ENCODE measurements at regions not wholly inside any gene's neighbourhood (a gene's known extent, or its start where the extent isn't known, plus 50 kb on each side); places are given as distances from the start of the nearest gene placed in this dataset.

- no peak for DNase-seq
Observed at GRCh38 chr1:224505454-224506093, 71.0 kb upstream of the WDR26 start.

GRCh38 chr1:224506141-224506814 lies 71.7 kb upstream of the WDR26 start:
- no peak for DNase-seq

DNA sequence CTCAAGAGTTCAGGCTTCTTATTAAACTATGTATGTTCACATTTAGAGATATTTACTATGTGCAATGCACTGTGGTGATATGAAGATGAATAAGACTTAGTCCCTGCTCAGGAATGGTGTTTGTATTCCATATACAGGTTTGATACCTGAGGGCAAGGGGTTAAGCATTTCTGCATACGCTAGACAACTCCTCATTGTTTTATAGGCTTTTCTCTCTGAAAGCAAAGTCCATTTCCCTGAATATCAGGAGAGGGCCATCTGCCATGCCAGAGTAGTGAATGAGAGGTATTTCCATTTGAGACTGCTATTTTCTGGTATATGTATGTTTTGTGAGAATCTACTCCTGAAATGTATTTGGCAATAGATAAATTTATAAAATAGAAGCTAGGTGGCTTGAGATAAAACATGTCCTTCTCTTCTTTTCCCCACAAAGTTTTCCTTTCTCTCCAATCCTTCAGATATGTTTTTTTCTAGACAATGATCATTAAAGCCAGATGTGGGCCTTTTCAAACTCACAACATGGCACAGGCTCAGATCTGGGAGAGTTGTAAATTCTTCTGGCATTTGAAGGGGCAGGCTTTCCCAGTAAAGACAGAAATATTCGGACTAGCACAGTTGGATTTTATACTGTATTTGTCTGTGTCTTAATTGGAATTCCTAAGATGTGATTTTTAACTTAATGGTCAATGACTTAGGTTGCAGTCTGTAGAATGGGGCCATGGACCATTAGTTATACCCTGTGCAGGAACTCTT lies 73.3 kb upstream of the WDR26 start:
- no peak for DNase-seq

GRCh38 chr1:224509907-224510306 lies 75.3 kb upstream of the WDR26 start:
- no peak for DNase-seq

GRCh38 chr1:224510880-224511645 lies 76.5 kb upstream of the WDR26 start:
- no peak for DNase-seq

DNA sequence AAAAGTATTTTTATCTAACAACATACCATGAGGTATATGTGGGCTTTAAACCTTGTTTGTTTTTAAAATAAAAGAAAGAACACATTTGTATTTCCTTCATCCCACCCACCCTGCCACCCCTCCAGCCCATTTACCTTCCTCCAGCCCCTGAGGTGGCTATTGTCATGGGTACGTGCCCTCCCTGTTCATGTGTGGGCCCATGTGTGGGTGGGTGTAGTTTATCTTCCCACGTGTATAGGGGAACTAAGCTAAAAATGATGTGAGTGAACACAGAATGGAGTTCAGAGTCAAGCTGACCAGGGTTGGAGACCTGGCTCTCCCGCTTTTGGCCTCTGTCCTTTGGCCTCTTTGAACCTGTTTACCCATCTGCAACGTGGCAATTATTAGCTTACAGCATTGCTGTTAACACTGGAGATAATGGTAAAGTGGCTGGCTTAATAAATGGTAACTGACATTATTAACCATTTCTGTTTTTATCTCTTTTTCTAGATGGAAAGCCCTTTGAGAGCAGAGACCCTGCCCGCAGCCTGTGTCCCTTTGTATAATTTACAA lies 78.1 kb upstream of the WDR26 start:
- DNase-seq: no peak

DNA sequence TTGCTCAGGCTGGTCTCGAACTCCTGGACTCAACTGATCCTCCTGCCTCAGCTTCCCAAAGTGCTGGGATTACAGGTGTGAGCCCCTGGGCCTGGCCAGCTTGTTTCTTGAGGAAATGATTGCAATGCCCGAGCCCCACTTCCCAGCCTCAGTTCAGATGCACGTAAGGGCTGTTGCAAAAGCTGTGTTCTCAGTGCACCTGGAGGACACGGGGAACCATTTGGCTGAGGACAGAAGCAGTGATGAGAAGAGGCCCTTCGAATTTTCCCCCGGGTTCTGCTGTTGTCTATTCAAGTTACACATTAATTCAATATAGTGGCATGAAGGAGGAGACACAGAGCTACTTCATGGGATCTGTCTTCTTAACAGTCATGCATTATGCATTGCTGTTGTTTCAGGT lies 78.8 kb upstream of the WDR26 start:
- no peak for DNase-seq

- DNase-seq: peak; percentile 79 to 84
Observed at GRCh38 chr1:224513787-224514209, 79.2 kb upstream of the WDR26 start.

DNA sequence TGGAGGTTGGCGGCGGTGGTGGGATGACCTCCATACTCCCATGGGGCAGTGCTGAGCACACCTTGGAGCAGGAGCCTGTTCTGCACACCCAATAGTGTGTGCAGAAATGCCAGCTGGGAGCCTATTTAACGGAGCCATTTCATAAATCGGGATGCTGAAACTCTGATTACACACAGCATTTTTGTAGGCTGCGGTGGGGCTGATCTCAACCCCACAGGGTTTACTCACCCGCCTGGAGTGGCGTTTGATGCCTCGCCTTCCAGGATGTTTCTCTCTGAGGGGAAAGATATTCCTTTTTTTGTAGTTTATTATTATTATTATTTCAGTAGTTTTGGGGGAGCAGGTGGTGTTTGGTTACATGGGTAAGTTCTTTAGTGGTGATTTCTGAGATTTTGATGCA lies 82.6 kb upstream of the WDR26 start:
- no peak for DNase-seq

DNA sequence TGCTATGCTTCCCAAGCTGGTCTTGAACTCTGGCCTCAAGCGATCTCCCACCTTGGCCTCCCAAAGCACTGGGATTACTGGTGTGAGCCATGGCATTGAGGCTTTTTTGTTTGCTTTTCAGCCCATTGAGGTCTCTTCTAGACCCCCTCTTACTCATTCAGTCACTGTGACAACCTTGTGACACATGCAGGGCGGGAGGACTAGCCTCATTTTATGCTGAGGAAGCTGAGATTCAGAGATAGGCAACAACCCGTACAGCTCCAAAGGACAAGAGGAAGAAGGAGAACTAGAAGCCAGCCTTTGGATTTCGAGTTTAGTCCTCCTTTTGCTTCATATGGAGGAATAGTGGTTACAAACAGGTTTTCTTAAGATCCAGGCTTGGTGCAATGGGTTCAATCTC lies 83.9 kb upstream of the WDR26 start:
- no peak for DNase-seq

DNA sequence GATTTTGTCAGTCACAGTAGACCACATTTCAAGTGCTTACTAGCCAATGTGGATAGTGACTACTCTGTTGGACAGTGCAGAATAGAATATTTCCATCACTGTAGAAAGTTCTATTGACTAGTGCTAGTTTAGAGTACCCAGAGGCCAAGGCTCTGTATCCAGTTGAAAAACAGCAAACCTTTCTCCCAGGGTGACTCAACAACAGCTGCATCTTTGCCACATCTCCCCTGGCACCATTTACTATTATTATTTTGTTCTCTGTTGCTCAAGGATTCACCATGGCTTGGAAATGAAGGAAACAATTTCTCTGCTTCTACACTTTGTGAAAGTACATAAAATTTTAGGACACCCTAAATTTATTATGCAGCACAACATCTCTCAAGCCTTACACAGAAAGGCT lies 85.3 kb upstream of the WDR26 start:
- no peak for DNase-seq

DNA sequence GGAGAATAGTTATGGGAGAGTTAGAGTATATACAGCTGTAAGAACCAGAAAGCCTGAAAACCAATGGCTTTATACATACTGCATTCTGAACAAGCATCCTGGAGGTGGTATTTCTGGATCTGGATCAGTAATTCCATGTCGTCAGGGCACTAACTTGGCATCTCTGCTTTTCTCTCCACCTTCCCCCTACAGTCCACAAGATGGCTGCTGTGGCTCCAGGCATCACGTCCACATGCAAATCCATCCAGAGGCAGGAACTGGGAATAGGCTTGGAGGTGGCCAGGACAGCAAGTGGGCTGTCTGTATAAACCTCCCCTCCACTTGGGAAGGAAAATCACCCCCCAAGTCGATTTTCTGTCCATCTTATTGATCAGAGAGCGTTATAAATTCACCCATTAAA lies 86.2 kb upstream of the WDR26 start:
- DNase-seq: no peak

DNA sequence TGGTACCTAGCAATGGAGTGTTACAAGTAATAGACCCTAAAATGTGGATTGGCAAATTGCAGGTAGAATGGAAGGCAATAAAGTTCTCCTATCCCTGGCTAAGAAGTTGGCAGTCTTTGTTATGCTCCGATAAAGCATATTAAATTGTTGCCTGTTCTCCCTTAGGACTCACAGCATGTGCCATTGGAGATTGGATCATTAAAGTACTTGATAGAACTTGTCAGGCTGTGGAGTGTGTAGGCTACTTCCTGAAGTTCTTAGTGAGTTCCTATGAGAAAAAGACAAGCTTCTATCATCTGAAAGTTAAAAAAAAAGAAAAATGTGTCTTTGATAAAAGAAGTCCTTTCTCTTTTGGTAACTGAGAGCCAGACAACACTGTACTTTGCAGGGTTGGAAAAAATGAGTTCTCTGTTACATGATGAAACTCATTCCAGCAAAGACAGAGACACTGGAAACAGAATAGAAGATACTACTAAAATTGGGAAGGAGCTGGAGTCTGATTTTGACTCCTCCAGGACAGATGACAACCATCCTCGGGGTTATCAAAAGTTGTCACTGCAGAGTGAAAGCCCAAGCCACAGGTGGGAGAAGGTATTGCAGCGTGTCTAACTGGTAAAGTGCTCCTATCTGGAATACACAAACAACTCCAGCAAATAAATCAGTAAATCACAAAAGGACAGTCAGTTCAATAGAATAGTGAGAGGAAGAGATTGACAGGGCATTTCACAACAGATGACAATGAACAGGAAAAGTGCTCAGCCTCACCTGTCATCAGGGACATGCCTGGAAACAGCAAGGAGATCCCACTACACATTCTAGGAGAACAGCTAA lies 87.5 kb upstream of the WDR26 start:
- no peak for DNase-seq

DNA sequence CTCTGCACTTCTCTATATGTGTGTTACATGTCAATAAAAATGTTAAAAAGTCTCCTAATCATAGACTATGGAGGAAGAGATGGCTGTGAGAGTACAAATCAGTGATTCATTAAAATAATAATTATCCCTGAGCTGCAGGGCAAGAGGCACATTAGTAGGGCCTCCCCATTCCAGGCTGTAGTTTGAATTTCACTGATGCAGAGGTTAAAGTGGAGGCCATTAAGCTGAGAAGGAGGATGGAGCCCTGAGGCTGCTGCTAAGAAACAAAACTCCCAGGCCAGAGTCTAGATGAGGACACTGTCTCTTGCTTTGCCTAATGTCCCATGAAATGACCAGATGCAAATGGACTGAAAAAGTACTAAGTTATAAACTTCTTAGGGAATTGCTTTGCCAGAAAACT lies 89.1 kb upstream of the WDR26 start:
- no peak for DNase-seq

GRCh38 chr1:224524679-224525078 lies 90.1 kb upstream of the WDR26 start:
- no peak for DNase-seq

- no peak for DNase-seq
Observed at GRCh38 chr1:224525411-224526040, 90.6 kb upstream of the CNIH3 start.

DNA sequence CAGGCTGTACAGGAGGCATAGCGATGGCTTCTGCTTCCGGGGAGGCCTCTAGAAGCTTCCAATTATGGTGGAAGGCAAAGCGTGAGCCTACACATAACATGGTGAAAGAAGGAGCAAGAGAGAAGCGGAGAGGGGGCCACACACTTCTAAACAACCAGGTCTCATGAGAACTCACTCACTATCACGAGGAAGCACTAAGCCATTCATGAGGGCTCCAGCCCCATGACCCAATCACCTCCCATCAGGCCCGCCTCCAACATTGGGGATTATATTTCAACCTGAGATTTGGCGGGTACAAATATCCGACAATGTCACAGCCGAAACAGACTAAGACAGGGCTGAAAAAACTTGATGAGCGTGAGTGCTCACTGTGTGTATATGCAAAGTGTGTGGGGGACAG lies 89.3 kb upstream of the CNIH3 start:
- no peak for DNase-seq

- DNase-seq: no peak
Observed at GRCh38 chr1:224528900-224529299, 87.2 kb upstream of the CNIH3 start.

- no peak for DNase-seq
Observed at GRCh38 chr1:224529844-224530243, 86.3 kb upstream of the CNIH3 start.

- DNase-seq: no peak
Observed at GRCh38 chr1:224533517-224533916, 82.6 kb upstream of the CNIH3 start.

DNA sequence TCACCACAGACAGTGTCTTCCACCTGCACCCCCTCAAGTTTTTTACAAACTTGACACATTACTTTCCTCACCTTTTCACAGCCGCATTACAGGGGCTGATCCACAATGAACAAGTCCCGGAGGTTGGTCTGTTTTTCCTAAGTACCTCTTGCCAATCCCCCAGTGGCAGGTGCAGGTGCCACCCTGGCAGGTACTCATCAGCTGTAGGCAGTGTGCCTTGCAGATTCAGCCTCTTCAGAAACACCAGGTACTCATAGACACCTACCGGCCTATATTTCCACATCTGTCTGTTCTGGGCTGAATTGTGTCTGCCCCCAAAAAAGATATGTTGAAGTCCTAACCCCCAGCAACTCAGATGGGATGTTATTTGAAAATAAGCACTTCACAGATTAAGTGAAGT lies 81.4 kb upstream of the CNIH3 start:
- no peak for DNase-seq

- DNase-seq: no peak
Observed at GRCh38 chr1:224535641-224536040, 80.5 kb upstream of the CNIH3 start.

Measured in activated CD4-positive, alpha-beta T cell treated with anti-CD3 and anti-CD28 coated beads, Interleukin-2, amount 50 U/mL, for 4 hours (primary cell).